CD14-positive monocyte (primary cell): ENCODE measurements at regions not wholly inside any gene's neighbourhood (a gene's known extent, or its start where the extent isn't known, plus 50 kb on each side); places are given as distances from the start of the nearest gene placed in this dataset.

ENCODE experiments used
- DNase-seq, 3 donors: peaks; one replicate each; pipeline ENCODE4 v3.0.0-alpha.2; 2011 to 2022
- H2AFZ ChIP-seq: 2 replicates; pipeline ENCODE4 v1.6.0; 2012; ENCODE audit warnings: mild to moderate bottlenecking, low read depth, low read length, inconsistent platforms; ENCODE audit not compliant: insufficient read depth, poor library complexity, severe bottlenecking
- H3K27ac ChIP-seq, 2 donors: 1 replicate in 1 of 2; 2 replicates in 1 of 2; pipeline ENCODE4 v1.5.1; 2012 to 2013; ENCODE audit warnings: low read length in 2 of 2, control low read depth in 1 of 2, inconsistent platforms in 1 of 2, low read depth in 1 of 2, mild to moderate bottlenecking in 1 of 2
- H3K27me3 ChIP-seq, 2 donors: one replicate each; pipeline versions ENCODE4 v1.6.0 to v1.6.1; 2011 to 2013; ENCODE audit warnings: low read length in 2 of 2; ENCODE audit not compliant: control insufficient read depth in 2 of 2, insufficient read depth in 2 of 2
- H3K36me3 ChIP-seq, 2 donors: replicated peaks in 1 of 2; 1 replicate in 1 of 2; 2 replicates in 1 of 2; pipeline versions ENCODE4 v1.5.1 to v1.6.1; 2012 to 2013; ENCODE audit warnings: low read length in 2 of 2, control low read depth in 1 of 2, inconsistent platforms in 1 of 2, mild to moderate bottlenecking in 1 of 2; ENCODE audit not compliant: insufficient read depth in 2 of 2, control insufficient read depth in 1 of 2
- H3K4me1 ChIP-seq, 2 donors: 1 replicate in 1 of 2; 2 replicates in 1 of 2; pipeline versions ENCODE4 v1.5.1 to v1.6.1; 2012 to 2013; ENCODE audit warnings: low read length in 2 of 2, control low read depth in 1 of 2, inconsistent platforms in 1 of 2, mild to moderate bottlenecking in 1 of 2, moderate library complexity in 1 of 2; ENCODE audit not compliant: insufficient read depth in 2 of 2, control insufficient read depth in 1 of 2
- H3K4me2 ChIP-seq: replicated peaks from 2 replicates; pipeline ENCODE3; 2012; ENCODE audit warnings: low read length, moderate library complexity, mild to moderate bottlenecking; ENCODE audit not compliant: poor library complexity, severe bottlenecking; ENCODE audit errors: extremely low read depth
- H3K4me3 ChIP-seq, 3 experiments: fragments of 200-600 bp in 1 of 3; sonication (generic) in 1 of 3; replicated peaks in 1 of 3; 1 replicate in 2 of 3; 2 replicates in 1 of 3; pipeline ENCODE4 v1.5.1; 2011 to 2013; ENCODE audit warnings: low read length in 3 of 3, mild to moderate bottlenecking in 3 of 3, control low read depth in 2 of 3, low read depth in 2 of 3, inconsistent platforms in 1 of 3, moderate library complexity in 1 of 3
- H3K79me2 ChIP-seq: 2 replicates; pipeline ENCODE4 v1.6.0; 2012; ENCODE audit warnings: mild to moderate bottlenecking, control low read depth, inconsistent platforms, low read length, moderate library complexity; ENCODE audit not compliant: insufficient read depth
- H3K9ac ChIP-seq: 2 replicates; pipeline ENCODE4 v1.6.0; 2017; ENCODE audit warnings: low read length, mild to moderate bottlenecking; ENCODE audit not compliant: insufficient read depth, poor library complexity, severe bottlenecking
- H3K9me3 ChIP-seq, 2 donors: replicated peaks in 1 of 2; 1 replicate in 1 of 2; 2 replicates in 1 of 2; pipeline versions ENCODE4 v1.5.1 to v1.6.1; 2012 to 2013; ENCODE audit warnings: low read length in 2 of 2, control low read depth in 1 of 2; ENCODE audit not compliant: control insufficient read depth in 1 of 2, insufficient read depth in 1 of 2
- H4K20me1 ChIP-seq: 2 replicates; pipeline ENCODE4 v1.6.0; 2012; ENCODE audit warnings: mild to moderate bottlenecking, low read length, control low read depth, moderate library complexity; ENCODE audit not compliant: insufficient read depth
- H3K27ac Mint-ChIP-seq, 7 donors: one replicate each; pipeline ENCODE4 v1.8.0; 2020; ENCODE audit warnings: mild to moderate bottlenecking in 7 of 7, mixed read lengths in 7 of 7, moderate library complexity in 6 of 7, inconsistent platforms in 2 of 7
- H3K27me3 Mint-ChIP-seq, 3 donors: one replicate each; pipeline ENCODE4 v1.8.0; 2021 to 2022; ENCODE audit warnings: low read depth in 3 of 3, mild to moderate bottlenecking in 3 of 3, mixed read lengths in 3 of 3, moderate library complexity in 3 of 3, inconsistent platforms in 1 of 3
- H3K36me3 Mint-ChIP-seq, 2 donors: one replicate each; pipeline ENCODE4 v1.8.0; 2020; ENCODE audit warnings: mixed read lengths in 2 of 2, inconsistent platforms in 1 of 2, mild to moderate bottlenecking in 1 of 2
- H3K4me1 Mint-ChIP-seq: one replicate; pipeline ENCODE4 v1.8.0; 2020; ENCODE audit warnings: mild to moderate bottlenecking, mixed read lengths
- H3K4me3 Mint-ChIP-seq, 2 donors: one replicate each; pipeline ENCODE4 v1.8.0; 2020; ENCODE audit warnings: mild to moderate bottlenecking in 2 of 2, mixed read lengths in 2 of 2, moderate library complexity in 1 of 2
- H3K9me3 Mint-ChIP-seq, 7 donors: one replicate each; pipeline ENCODE4 v1.8.0; 2020 to 2022; ENCODE audit warnings: mixed read lengths in 7 of 7, mild to moderate bottlenecking in 6 of 7, moderate library complexity in 6 of 7, inconsistent platforms in 2 of 7
- CTCF ChIP-seq: fragments of 200-600 bp; IDR thresholded peaks from one replicate; pipeline ENCODE4 v1.8.0; 2022; ENCODE audit warnings: antibody characterized with exemption, mild to moderate bottlenecking
- WGBS: methylation state at CpG from one replicate; pipeline ENCODE4 v1.1.5; 2013; ENCODE audit warnings: missing lambda C conversion rate; ENCODE audit not compliant: insufficient coverage; 5-methylcytosine and 5-hydroxymethylcytosine counted together
- intact Hi-C, 2 donors: fragments of 100-400 bp; cut with micrococcal nuclease; formaldehyde crosslinking; loops; one replicate each; pipeline versions ENCODE4 v1.15.0 to v1.15.1; 2023

GRCh38 chr1:115577513-115577912, 64.3 kb upstream of the VANGL1 start:
- Histone ChIP-seq H3K4me2 (no peak overlapping the region), H2AFZ (no peak overlapping the region), H3K79me2 (no peaks in the 10 kb centered on the region), H3K36me3 (no peaks in the 10 kb centered on the region), H3K9ac (no peak overlapping the region), H4K20me1 (no peaks in the 10 kb centered on the region), H3K27ac (no peak overlapping the region), H3K9me3 (peaks cover 12 to 13% of the 10 kb centered on the region in 2 donors), H3K4me3 (no peak overlapping the region), H3K4me1 (no peaks in the 10 kb centered on the region), H3K27me3 (no peaks in the 10 kb centered on the region)
- intact Hi-C loops, result no loop called here
- no peak overlapping the region for H3K27ac Mint-ChIP-seq
- DNase-seq, result no peak
- H3K4me3 Mint-ChIP-seq, result no peak overlapping the region
- TF ChIP-seq CTCF, result no peak
- H3K36me3 Mint-ChIP-seq, result no peaks in the 10 kb centered on the region
- H3K27me3 Mint-ChIP-seq, result peaks cover 1 to 4% (median 3%) of the 10 kb centered on the region in 3 donors
- WGBS, result 88% methylated on average over 2 of the region's 3 CpGs
- no peaks in the 10 kb centered on the region for H3K4me1 Mint-ChIP-seq
- peaks cover 8 to 23% (median 17%) of the 10 kb centered on the region in 7 donors for H3K9me3 Mint-ChIP-seq

- H3K27ac Mint-ChIP-seq, result no peak overlapping the region
- peaks cover 12 to 27% (median 22%) of the 10 kb centered on the region in 7 donors for H3K9me3 Mint-ChIP-seq
- intact Hi-C loops, result no loop called here
- H3K36me3 Mint-ChIP-seq, result no peaks in the 10 kb centered on the region
- Histone ChIP-seq H3K9ac (no peak overlapping the region), H4K20me1 (no peaks in the 10 kb centered on the region), H3K4me2 (no peak overlapping the region), H2AFZ (no peak overlapping the region), H3K79me2 (no peaks in the 10 kb centered on the region), H3K4me3 (no peak overlapping the region), H3K27me3 (no peaks in the 10 kb centered on the region), H3K9me3 (peaks cover 16 to 17% of the 10 kb centered on the region in 2 donors), H3K27ac (no peak overlapping the region), H3K36me3 (no peaks in the 10 kb centered on the region), H3K4me1 (no peaks in the 10 kb centered on the region)
- H3K4me1 Mint-ChIP-seq, result no peaks in the 10 kb centered on the region
- DNase-seq, result no peak
- no peak overlapping the region for H3K4me3 Mint-ChIP-seq
- H3K27me3 Mint-ChIP-seq, result peaks cover 0 to 3% (median 3%) of the 10 kb centered on the region in 3 donors
- no peak for TF ChIP-seq CTCF
Observed at GRCh38 chr1:115575661-115576060, 66.1 kb upstream of the VANGL1 start.
